ENCODE measurements at regions not wholly inside any gene's neighbourhood (a gene's known extent, or its start where the extent isn't known, plus 50 kb on each side); places are given as distances from the start of the nearest gene placed in this dataset.
A peak's percentile ranks its signal among the peaks of the same experiment; 100 is the strongest.
"Not testable (repeated sequence)": the region's sequence is repeated elsewhere in the genome, so short reads cannot be mapped to it uniquely, and the experiment has no call there.

GRCh38 chr1:37372302-37372701 is 102.1 kb upstream of the ZC3H12A start:
- Histone ChIP-seq H3K4me3 (no peak overlapping the region), H3K27ac (no peak overlapping the region), H3K4me1 (no peaks in the 10 kb centered on the region), H3K36me3 (no peaks in the 10 kb centered on the region), H3K9me3 (peaks cover 0 to 10% (median 4%) of the 10 kb centered on the region in 4 donors), H3K27me3 (peaks cover 0 to 8% (median 3%) of the 10 kb centered on the region in 3 donors)
- no peak for DNase-seq
- intact Hi-C loops (cut with DNase I; ENCODE audit: low total_unique reads) = no loop called here
- no peak for TF ChIP-seq CTCF (IDR thresholded peaks at IDR 0.05)
- TF ChIP-seq POLR2A (IDR thresholded peaks at IDR 0.05) = no peak
- no peak for TF ChIP-seq POLR2AphosphoS5 (IDR thresholded peaks at IDR 0.05)
- TF ChIP-seq EP300 (IDR thresholded peaks at IDR 0.05) = no peak
- WGBS, 5 donors = 64 to 87% (median 73%) methylated on average over 2 of the region's 2 CpGs

- Histone ChIP-seq H3K27ac (no peak overlapping the region), H3K4me1 (no peaks in the 10 kb centered on the region), H3K4me3 (no peak overlapping the region), H3K9me3 (peaks cover 0 to 10% (median 4%) of the 10 kb centered on the region in 4 donors), H3K27me3 (peaks cover 0 to 4% (median 0%) of the 10 kb centered on the region in 3 donors), H3K36me3 (no peaks in the 10 kb centered on the region)
- DNase-seq = no peak
- TF ChIP-seq CTCF (IDR thresholded peaks at IDR 0.05) (no peak), POLR2A (IDR thresholded peaks at IDR 0.05) (no peak), POLR2AphosphoS5 (IDR thresholded peaks at IDR 0.05) (no peak), EP300 (IDR thresholded peaks at IDR 0.05) (no peak)
- 74 to 78% (median 77%) methylated on average over 13 of the region's 13 CpGs for WGBS, 5 donors
- intact Hi-C loops (cut with DNase I; ENCODE audit: low total_unique reads) = no loop called here
Measured at GRCh38 chr1:37372711-37373110, 101.7 kb upstream of the ZC3H12A start.

- 62 to 79% (median 73%) methylated on average over 3 of the region's 3 CpGs for WGBS, 5 donors
- H3K36me3 ChIP-seq = no peaks in the 10 kb centered on the region
- DNase-seq = no peak
Measured at GRCh38 chr1:37373413-37373812, 101.0 kb upstream of the ZC3H12A start.

GRCh38 chr1:37380546-37380945 is 93.8 kb upstream of the ZC3H12A start:
- peaks cover 0 to 42% (median 10%) of the 10 kb centered on the region in 3 donors for H3K27me3 ChIP-seq
- DNase-seq = peak in 1 of 2 donors; percentile 7
- H3K36me3 ChIP-seq; H3K4me3 ChIP-seq; intact Hi-C loops (cut with DNase I; ENCODE audit: low total_unique reads); H3K27ac ChIP-seq; H3K4me1 ChIP-seq; H3K9me3 ChIP-seq: not testable (repeated sequence)
- WGBS, 5 donors = 27 to 38% (median 30%) methylated on average over 9 of the region's 9 CpGs

More at GRCh38 chr1:37373413-37373812, 101.0 kb upstream of the ZC3H12A start:
- H3K27ac ChIP-seq = no peak overlapping the region
- peaks cover 0 to 3% (median 0%) of the 10 kb centered on the region in 3 donors for H3K27me3 ChIP-seq
- H3K4me1 ChIP-seq = no peaks in the 10 kb centered on the region
- H3K9me3 ChIP-seq = peaks cover 0 to 10% (median 4%) of the 10 kb centered on the region in 4 donors
- H3K4me3 ChIP-seq = no peak overlapping the region
- intact Hi-C loops (cut with DNase I; ENCODE audit: low total_unique reads) = no loop called here
- TF ChIP-seq EP300 (IDR thresholded peaks at IDR 0.05) = no peak
- no peak for TF ChIP-seq POLR2A (IDR thresholded peaks at IDR 0.05)
- no peak for TF ChIP-seq POLR2AphosphoS5 (IDR thresholded peaks at IDR 0.05)
- TF ChIP-seq CTCF (IDR thresholded peaks at IDR 0.05) = no peak

- no peak for DNase-seq
- no peak overlapping the region for H3K27ac ChIP-seq
- no peaks in the 10 kb centered on the region for H3K36me3 ChIP-seq
- H3K4me1 ChIP-seq = no peaks in the 10 kb centered on the region
- intact Hi-C loops (cut with DNase I; ENCODE audit: low total_unique reads) = no loop called here
- TF ChIP-seq POLR2AphosphoS5 (IDR thresholded peaks at IDR 0.05) (no peak), CTCF (IDR thresholded peaks at IDR 0.05) (no peak), EP300 (IDR thresholded peaks at IDR 0.05) (no peak), POLR2A (IDR thresholded peaks at IDR 0.05) (no peak)
- no peak overlapping the region for H3K4me3 ChIP-seq
- WGBS, 5 donors = 66 to 80% (median 78%) methylated on average over 1 to 5 of the region's 5 CpGs
- H3K27me3 ChIP-seq = peaks cover 0 to 72% (median 9%) of the 10 kb centered on the region in 3 donors
- H3K9me3 ChIP-seq = no peaks in the 10 kb centered on the region
Measured at GRCh38 chr1:37387854-37388253, 86.5 kb upstream of the ZC3H12A start.
